OCI-LY3 (cell line): ENCODE measurements at regions not wholly inside any gene's neighbourhood (a gene's known extent, or its start where the extent isn't known, plus 50 kb on each side); places are given as distances from the start of the nearest gene placed in this dataset.

Source experiments
- H2AFZ ChIP-seq: fragments of 200-600, 300-600 bp; shearing (Covaris generic); 2 replicates; pipeline ENCODE4 v1.6.0; 2014; ENCODE audit warnings: antibody characterized with exemption, low read depth, low read length
- H3K27ac ChIP-seq: fragments of 200-600, 300-600 bp; sonication (generic); 2 replicates; pipeline ENCODE4 v1.5.1; 2014; ENCODE audit warnings: mild to moderate bottlenecking, low read length, moderate library complexity, mixed read lengths
- H3K27me3 ChIP-seq: fragments of 200-600, 300-600 bp; sonication (generic); 2 replicates; pipeline ENCODE4 v1.6.1; 2014; ENCODE audit warnings: low read depth, low read length, mixed read lengths
- H3K36me3 ChIP-seq: fragments of 200-600, 300-600 bp; sonication (generic); replicated peaks from 2 replicates; pipeline ENCODE3; 2014; ENCODE audit warnings: low read depth, low read length, mixed read lengths
- H3K4me1 ChIP-seq: fragments of 300-600, 200-600 bp; sonication (generic); 2 replicates; pipeline ENCODE4 v1.6.1; 2014; ENCODE audit warnings: low read length, mixed read lengths
- H3K4me2 ChIP-seq: fragments of 200-600, 300-600 bp; sonication (generic); 2 replicates; pipeline ENCODE4 v1.6.1; 2014; ENCODE audit warnings: low read length, mixed read lengths
- H3K4me3 ChIP-seq: fragments of 300-600, 200-600 bp; sonication (generic); 2 replicates; pipeline ENCODE4 v1.5.1; 2014; ENCODE audit warnings: antibody characterized with exemption, mild to moderate bottlenecking, low read length, moderate library complexity
- H3K79me2 ChIP-seq: fragments of 300-600, 200-600 bp; shearing (Covaris generic); 2 replicates; pipeline ENCODE4 v1.6.1; 2014; ENCODE audit warnings: mild to moderate bottlenecking, low read length, mixed read lengths
- H3K9ac ChIP-seq: fragments of 300-600, 200-600 bp; shearing (Covaris generic); 2 replicates; pipeline ENCODE4 v1.6.0; 2014; ENCODE audit warnings: mild to moderate bottlenecking, low read length, moderate library complexity
- H3K9me3 ChIP-seq: fragments of 200-600, 300-600 bp; shearing (Covaris generic); 2 replicates; pipeline ENCODE4 v1.6.1; 2014; ENCODE audit warnings: low read length, mixed read lengths; ENCODE audit not compliant: insufficient read depth
- H4K20me1 ChIP-seq: fragments of 200-600, 300-600 bp; sonication (generic); 2 replicates; pipeline ENCODE4 v1.6.1; 2016; ENCODE audit warnings: low read length, mixed read lengths; ENCODE audit not compliant: insufficient read depth
- CTCF ChIP-seq: fragments of 200-600, 300-600 bp; sonication (generic); IDR thresholded peaks from 2 replicates; pipeline ENCODE4 v1.5.1; 2014; ENCODE audit warnings: antibody characterized with exemption, low read length, low read depth
- EZH2phosphoT487 ChIP-seq: fragments of 200-600 bp; shearing (Covaris generic); IDR thresholded peaks from 2 replicates; pipeline ENCODE4 v1.6.1; 2018; ENCODE audit warnings: antibody characterized with exemption, mixed run types, low read depth

- Histone ChIP-seq H3K36me3 (no peaks in the 10 kb centered on the region), H3K4me1 (peaks cover 57% of the 10 kb centered on the region), H3K4me3 (peak overlapping the region; percentile 42; the same call in 1 of the 2 replicates), H4K20me1 (no peaks in the 10 kb centered on the region), H3K9me3 (no peaks in the 10 kb centered on the region), H3K27ac (peak overlapping the region; percentile 87), H2AFZ (no peak overlapping the region), H3K9ac (peak overlapping the region; percentile 43; the same call in 1 of the 2 replicates), H3K79me2 (no peaks in the 10 kb centered on the region), H3K27me3 (peaks cover 13% of the 10 kb centered on the region), H3K4me2 (peak overlapping the region; percentile 79)
- peak; percentile 79 for TF ChIP-seq EZH2phosphoT487
- TF ChIP-seq CTCF: no peak
Measured at GRCh38 chrX:45710081-45710801, 509.6 kb upstream of the DIPK2B start.

GRCh38 chrX:45709381-45709780 is 508.7 kb upstream of the DIPK2B start:
- Histone ChIP-seq H3K79me2 (no peaks in the 10 kb centered on the region), H3K27ac (peak overlapping the region; percentile 87), H2AFZ (no peak overlapping the region), H3K4me1 (peaks cover 49% of the 10 kb centered on the region), H3K4me2 (peak overlapping the region; percentile 39), H3K9me3 (no peaks in the 10 kb centered on the region), H3K4me3 (peak overlapping the region; percentile 5; the same call in 1 of the 2 replicates), H3K27me3 (peaks cover 13% of the 10 kb centered on the region), H4K20me1 (no peaks in the 10 kb centered on the region), H3K9ac (peak overlapping the region; percentile 43; the same call in 1 of the 2 replicates), H3K36me3 (no peaks in the 10 kb centered on the region)
- TF ChIP-seq CTCF (no peak), EZH2phosphoT487 (no peak)

GRCh38 chrX:45699158-45699557 is 498.5 kb upstream of the DIPK2B start:
- Histone ChIP-seq H3K4me1 (no peaks in the 10 kb centered on the region), H3K27ac (no peak overlapping the region), H3K4me3 (no peak overlapping the region), H4K20me1 (no peaks in the 10 kb centered on the region), H3K36me3 (no peaks in the 10 kb centered on the region), H3K9ac (no peak overlapping the region), H3K4me2 (no peak overlapping the region), H3K27me3 (no peaks in the 10 kb centered on the region), H3K9me3 (no peaks in the 10 kb centered on the region), H2AFZ (no peak overlapping the region), H3K79me2 (no peaks in the 10 kb centered on the region)
- no peak for TF ChIP-seq EZH2phosphoT487
- no peak for TF ChIP-seq CTCF

GRCh38 chrX:45697591-45697990 is 496.9 kb upstream of the DIPK2B start:
- Histone ChIP-seq H3K9ac (no peak overlapping the region), H3K36me3 (no peaks in the 10 kb centered on the region), H3K79me2 (no peaks in the 10 kb centered on the region), H3K9me3 (no peaks in the 10 kb centered on the region), H3K27me3 (no peaks in the 10 kb centered on the region), H3K4me2 (no peak overlapping the region), H3K27ac (no peak overlapping the region), H4K20me1 (no peaks in the 10 kb centered on the region), H3K4me1 (no peaks in the 10 kb centered on the region), H2AFZ (no peak overlapping the region), H3K4me3 (no peak overlapping the region)
- TF ChIP-seq EZH2phosphoT487 (no peak), CTCF (no peak)
